ENCODE measurements at regions not wholly inside any gene's neighbourhood (a gene's known extent, or its start where the extent isn't known, plus 50 kb on each side); places are given as distances from the start of the nearest gene placed in this dataset.

- H3K36me3 ChIP-seq (ENCODE audit: insufficient read depth, low read length): no peaks in the 10 kb centered on the region
- H3K4me1 ChIP-seq (ENCODE audit: insufficient read depth, low read length, poor library complexity, severe bottlenecking): no peaks in the 10 kb centered on the region
- no peak overlapping the region for H2AFZ ChIP-seq (ENCODE audit: low read length)
- no peak for TF ChIP-seq EZH2phosphoT487 (IDR thresholded peaks at IDR 0.05; ENCODE audit: borderline replicate concordance, low read depth, low read length)
- TF ChIP-seq, protein P1, sequence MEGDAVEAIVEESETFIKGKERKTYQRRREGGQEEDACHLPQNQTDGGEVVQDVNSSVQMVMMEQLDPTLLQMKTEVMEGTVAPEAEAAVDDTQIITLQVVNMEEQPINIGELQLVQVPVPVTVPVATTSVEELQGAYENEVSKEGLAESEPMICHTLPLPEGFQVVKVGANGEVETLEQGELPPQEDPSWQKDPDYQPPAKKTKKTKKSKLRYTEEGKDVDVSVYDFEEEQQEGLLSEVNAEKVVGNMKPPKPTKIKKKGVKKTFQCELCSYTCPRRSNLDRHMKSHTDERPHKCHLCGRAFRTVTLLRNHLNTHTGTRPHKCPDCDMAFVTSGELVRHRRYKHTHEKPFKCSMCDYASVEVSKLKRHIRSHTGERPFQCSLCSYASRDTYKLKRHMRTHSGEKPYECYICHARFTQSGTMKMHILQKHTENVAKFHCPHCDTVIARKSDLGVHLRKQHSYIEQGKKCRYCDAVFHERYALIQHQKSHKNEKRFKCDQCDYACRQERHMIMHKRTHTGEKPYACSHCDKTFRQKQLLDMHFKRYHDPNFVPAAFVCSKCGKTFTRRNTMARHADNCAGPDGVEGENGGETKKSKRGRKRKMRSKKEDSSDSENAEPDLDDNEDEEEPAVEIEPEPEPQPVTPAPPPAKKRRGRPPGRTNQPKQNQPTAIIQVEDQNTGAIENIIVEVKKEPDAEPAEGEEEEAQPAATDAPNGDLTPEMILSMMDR (conservative IDR thresholded peaks at IDR 0.05; ENCODE audit: low read length): no peak
- no peaks in the 10 kb centered on the region for H3K9me2 ChIP-seq (ENCODE audit: insufficient read depth, low read length)
- CTCF ChIA-PET (ENCODE audit: unreplicated experiment): no interaction called here
- intact Hi-C loops (cut with micrococcal nuclease; ENCODE audit: unreplicated experiment): no loop called here
- POLR2A ChIA-PET: no interaction called here
- no peaks in the 10 kb centered on the region for H3K79me2 ChIP-seq (ENCODE audit: insufficient read depth, low read depth, low read length)
- no peak overlapping the region for H3K27ac ChIP-seq (ENCODE audit: low read depth, low read length, poor library complexity, severe bottlenecking)
- H3K4me3 ChIP-seq (ENCODE audit: low read depth, low read length, poor library complexity, severe bottlenecking): no peak overlapping the region
- no peak for DNase-seq (ENCODE audit: low spot score)
- no peaks in the 10 kb centered on the region for H4K20me1 ChIP-seq (ENCODE audit: insufficient read depth, low read length)
- no peaks in the 10 kb centered on the region for H3K9me3 ChIP-seq (ENCODE audit: low read length)
- no peak overlapping the region for H3K4me2 ChIP-seq (ENCODE audit: low read length)
- no TSS peak for BruUV-seq (replicated peaks)
Measured at GRCh38 chr20:10961651-10962288, 288.0 kb upstream of the JAG1 start.

- Histone ChIP-seq H3K9me2 (ENCODE audit: insufficient read depth, low read length) (no peaks in the 10 kb centered on the region), H3K36me3 (ENCODE audit: insufficient read depth, low read length) (no peaks in the 10 kb centered on the region), H3K4me2 (ENCODE audit: low read length) (no peak overlapping the region), H3K27ac (ENCODE audit: low read depth, low read length, poor library complexity, severe bottlenecking) (no peak overlapping the region), H3K79me2 (ENCODE audit: insufficient read depth, low read depth, low read length) (no peaks in the 10 kb centered on the region), H2AFZ (ENCODE audit: low read length) (no peak overlapping the region), H3K4me3 (ENCODE audit: low read depth, low read length, poor library complexity, severe bottlenecking) (no peak overlapping the region), H3K9me3 (ENCODE audit: low read length) (no peaks in the 10 kb centered on the region), H4K20me1 (ENCODE audit: insufficient read depth, low read length) (no peaks in the 10 kb centered on the region), H3K4me1 (ENCODE audit: insufficient read depth, low read length, poor library complexity, severe bottlenecking) (no peaks in the 10 kb centered on the region)
- POLR2A ChIA-PET: no interaction called here
- no TSS peak for BruUV-seq (replicated peaks)
- DNase-seq (ENCODE audit: low spot score): no peak
- CTCF ChIA-PET (ENCODE audit: unreplicated experiment): no interaction called here
- intact Hi-C loops (cut with micrococcal nuclease; ENCODE audit: unreplicated experiment): no loop called here
- TF ChIP-seq, protein P1 (conservative IDR thresholded peaks at IDR 0.05; ENCODE audit: low read length): no peak
- no peak for TF ChIP-seq EZH2phosphoT487 (IDR thresholded peaks at IDR 0.05; ENCODE audit: borderline replicate concordance, low read depth, low read length)
Measured at GRCh38 chr20:10962937-10963336, 289.1 kb upstream of the JAG1 start.

- no TSS peak for BruUV-seq (replicated peaks)
- H4K20me1 ChIP-seq (ENCODE audit: insufficient read depth, low read length): no peaks in the 10 kb centered on the region
- H3K4me1 ChIP-seq (ENCODE audit: insufficient read depth, low read length, poor library complexity, severe bottlenecking): no peaks in the 10 kb centered on the region
- no peaks in the 10 kb centered on the region for H3K9me2 ChIP-seq (ENCODE audit: insufficient read depth, low read length)
- no peak overlapping the region for H2AFZ ChIP-seq (ENCODE audit: low read length)
- CTCF ChIA-PET (ENCODE audit: unreplicated experiment): no interaction called here
- no peaks in the 10 kb centered on the region for H3K36me3 ChIP-seq (ENCODE audit: insufficient read depth, low read length)
- H3K79me2 ChIP-seq (ENCODE audit: insufficient read depth, low read depth, low read length): no peaks in the 10 kb centered on the region
- no peak overlapping the region for H3K4me3 ChIP-seq (ENCODE audit: low read depth, low read length, poor library complexity, severe bottlenecking)
- POLR2A ChIA-PET: no interaction called here
- intact Hi-C loops (cut with micrococcal nuclease; ENCODE audit: unreplicated experiment): no loop called here
- no peak for DNase-seq (ENCODE audit: low spot score)
- H3K27ac ChIP-seq (ENCODE audit: low read depth, low read length, poor library complexity, severe bottlenecking): no peak overlapping the region
- H3K4me2 ChIP-seq (ENCODE audit: low read length): no peak overlapping the region
- no peaks in the 10 kb centered on the region for H3K9me3 ChIP-seq (ENCODE audit: low read length)
- TF ChIP-seq, protein P1 (conservative IDR thresholded peaks at IDR 0.05; ENCODE audit: low read length): no peak
- TF ChIP-seq EZH2phosphoT487 (IDR thresholded peaks at IDR 0.05; ENCODE audit: borderline replicate concordance, low read depth, low read length): no peak
Measured at GRCh38 chr20:10963717-10964266, 290.0 kb upstream of the JAG1 start.
